HCT116 (cell line): ENCODE measurements at regions not wholly inside any gene's neighbourhood (a gene's known extent, or its start where the extent isn't known, plus 50 kb on each side); places are given as distances from the start of the nearest gene placed in this dataset.

Source experiments
- ATAC-seq: fragments of 200-7000 bp; cut with Tn5 transposase; 2 replicates; pipeline ENCODE4 v1.9.1; 2020; ENCODE audit warnings: mild to moderate bottlenecking, moderate library complexity
- BruUV-seq: library from RNA; stranded (reverse); fragments of 400-500 nt; replicated peaks from 2 replicates; lab custom pipeline; 2021; lab: Mats Ljungman, UMichigan
- CTCF ChIA-PET: fragments of 300-600 bp; sonication (Branson Sonifier 250); formaldehyde crosslinking; loops from one replicate; lab custom pipeline; 2021; ENCODE audit warnings: antibody characterized with exemption; lab: Charles Lee
- POLR2A ChIA-PET: fragments of 300-600, 350-600 bp; sonication (Branson Sonifier 250); formaldehyde crosslinking; loops from one replicate; lab custom pipeline; 2021; ENCODE audit warnings: antibody characterized with exemption; lab: Charles Lee
- RAD21 ChIA-PET, 2 experiments: fragments of 300-600 bp; sonication (Branson Sonifier 250); formaldehyde crosslinking; loops; one replicate each; lab custom pipeline; 2023; ENCODE audit warnings: low total read pairs in 2 of 2; ENCODE audit not compliant: uncharacterized antibody in 2 of 2, unreplicated experiment in 2 of 2, low non-redundant PET in 1 of 2; lab: Charles Lee
- DNase-seq: peaks from one replicate; pipeline ENCODE4 v3.0.0-alpha.2; 2010; ENCODE audit warnings: low read depth, low spot score
- H2AFZ ChIP-seq: fragments of 200-600 bp; shearing (Covaris generic), sonication (generic); 2 replicates; pipeline ENCODE4 v1.6.1; 2017; ENCODE audit warnings: low read depth, mixed run types, mixed read lengths, antibody characterized with exemption, low read length; ENCODE audit not compliant: poor library complexity, severe bottlenecking
- H3K27ac ChIP-seq: 2 replicates; pipeline ENCODE4 v1.5.1; 2012; ENCODE audit warnings: low read depth, low read length
- H3K27me3 ChIP-seq: fragments of 200-600 bp; sonication (generic); 2 replicates; pipeline ENCODE4 v1.6.1; 2016; ENCODE audit warnings: mixed run types, low read length, mixed read lengths; ENCODE audit not compliant: insufficient read depth
- H3K36me3 ChIP-seq, 2 experiments: fragments of 200-500 bp in 1 of 2; fragments of 200-600 bp in 1 of 2; sonication (Bioruptor generic) in 1 of 2; sonication (generic) in 1 of 2; 2 replicates each; pipeline versions ENCODE4 v1.5.1 to v1.6.1; 2014 to 2016; ENCODE audit warnings: low read length in 2 of 2, inconsistent platforms in 1 of 2, mixed read lengths in 1 of 2, mixed run types in 1 of 2; ENCODE audit not compliant: insufficient read depth in 2 of 2, control insufficient read depth in 1 of 2
- H3K4me1 ChIP-seq, 2 experiments: fragments of 200-600 bp in 1 of 2; sonication (generic) in 1 of 2; 2 replicates each; pipeline versions ENCODE4 v1.5.1 to v1.6.1; 2012 to 2017; ENCODE audit warnings: low read length in 2 of 2, inconsistent platforms in 1 of 2, mild to moderate bottlenecking in 1 of 2, mixed read lengths in 1 of 2, mixed run types in 1 of 2, moderate library complexity in 1 of 2; ENCODE audit not compliant: insufficient read depth in 2 of 2, control insufficient read depth in 1 of 2
- H3K4me2 ChIP-seq: fragments of 200-600 bp; sonication (generic); 2 replicates; pipeline ENCODE4 v1.6.1; 2017; ENCODE audit warnings: mixed run types, low read length, mixed read lengths
- H3K4me3 ChIP-seq, 2 experiments: fragments of 200-600 bp in 1 of 2; sonication (generic) in 1 of 2; replicated peaks in 1 of 2; 2 replicates each; pipeline ENCODE4 v1.5.1; 2011 to 2016; ENCODE audit warnings: low read length in 2 of 2, control low read depth in 1 of 2, low read depth in 1 of 2, mild to moderate bottlenecking in 1 of 2, mixed read lengths in 1 of 2, mixed run types in 1 of 2
- H3K79me2 ChIP-seq: fragments of 200-600 bp; sonication (generic); 2 replicates; pipeline ENCODE4 v1.6.1; 2017; ENCODE audit warnings: mild to moderate bottlenecking, mixed run types, low read length, moderate library complexity, mixed read lengths; ENCODE audit not compliant: insufficient read depth
- H3K9ac ChIP-seq: fragments of 200-600 bp; sonication (generic); 2 replicates; pipeline ENCODE4 v1.6.1; 2016; ENCODE audit warnings: low read length, mixed read lengths
- H3K9me2 ChIP-seq: fragments of 200-600 bp; sonication (generic), shearing (Covaris generic); 2 replicates; pipeline ENCODE4 v1.6.1; 2017; ENCODE audit warnings: mixed run types, mild to moderate bottlenecking, moderate library complexity; ENCODE audit not compliant: insufficient read depth
- H3K9me3 ChIP-seq, 2 experiments: fragments of 200-500 bp in 1 of 2; fragments of 200-600 bp in 1 of 2; sonication (Bioruptor generic) in 1 of 2; sonication (generic) in 1 of 2; 2 replicates each; pipeline ENCODE4 v1.6.1; 2014 to 2017; ENCODE audit warnings: low read length in 2 of 2, mixed read lengths in 2 of 2, inconsistent platforms in 1 of 2, low read depth in 1 of 2, mild to moderate bottlenecking in 1 of 2, mixed run types in 1 of 2, moderate library complexity in 1 of 2; ENCODE audit not compliant: control insufficient read depth in 1 of 2, insufficient read depth in 1 of 2
- H4K20me1 ChIP-seq: fragments of 200-600 bp; sonication (generic), shearing (Covaris generic); 2 replicates; pipeline ENCODE4 v1.6.1; 2017; ENCODE audit warnings: mixed run types, mild to moderate bottlenecking, moderate library complexity; ENCODE audit not compliant: insufficient read depth
- CEBPB ChIP-seq: IDR thresholded peaks from 2 replicates; pipeline ENCODE4 v1.6.1; 2012; ENCODE audit warnings: low read depth
- CTCF ChIP-seq, 3 experiments: fragments of 200-600 bp in 1 of 3; sonication (generic) in 1 of 3; IDR thresholded peaks in 2 of 3; conservative IDR thresholded peaks in 1 of 3; 2 replicates each; pipeline ENCODE4 v1.5.1; 2012 to 2017; ENCODE audit warnings: low read depth in 2 of 3, low read length in 2 of 3, antibody characterized with exemption in 1 of 3, borderline replicate concordance in 1 of 3, control low read depth in 1 of 3, mild to moderate bottlenecking in 1 of 3, mixed read lengths in 1 of 3, mixed run types in 1 of 3, moderate library complexity in 1 of 3; ENCODE audit not compliant: insufficient read depth in 1 of 3
- FOSL1 ChIP-seq: IDR thresholded peaks from 2 replicates; pipeline ENCODE4 v1.6.1; 2012; ENCODE audit warnings: low read depth
- MAX ChIP-seq: IDR thresholded peaks from 2 replicates; pipeline ENCODE4 v1.6.1; 2012
- POLR2A ChIP-seq: IDR thresholded peaks from 2 replicates; pipeline ENCODE4 v1.7.0; 2011; ENCODE audit warnings: borderline replicate concordance; ENCODE audit not compliant: insufficient read depth, insufficient read length; ENCODE audit errors: extremely low read depth
- POLR2AphosphoS5 ChIP-seq: IDR thresholded peaks from 2 replicates; pipeline ENCODE4 v1.6.1; 2011; ENCODE audit warnings: mild to moderate bottlenecking, low read depth, low read length, moderate library complexity
- RAD21 ChIP-seq: IDR thresholded peaks from 2 replicates; pipeline ENCODE4 v1.6.1; 2012; ENCODE audit warnings: low read depth, mild to moderate bottlenecking
- SP1 ChIP-seq: IDR thresholded peaks from 2 replicates; pipeline ENCODE4 v1.6.1; 2012; ENCODE audit warnings: low read depth
- intact Hi-C: fragments of 100-400 bp; cut with micrococcal nuclease; formaldehyde crosslinking; loops from 2 replicates; pipeline ENCODE4 v1.10.0; 2022

DNA sequence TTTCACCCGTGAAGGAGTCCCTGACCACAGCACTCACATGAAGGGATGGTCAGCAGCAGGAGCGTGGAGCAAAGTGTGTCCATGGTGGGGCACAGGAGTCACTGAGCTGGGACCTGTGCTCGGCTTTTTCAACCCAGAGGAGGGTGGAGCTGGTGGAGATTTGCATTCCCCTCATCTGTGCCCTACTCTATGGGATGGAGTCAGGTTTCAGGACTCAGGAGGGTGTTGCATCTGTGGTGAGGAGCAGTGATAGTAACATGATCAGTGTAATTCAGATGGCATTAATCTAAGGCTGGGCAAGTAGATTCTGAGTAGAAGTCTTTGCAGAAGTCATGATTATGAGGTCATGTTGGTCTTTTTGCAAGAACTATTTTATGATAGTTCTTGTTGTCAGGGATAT is 511.9 kb downstream of the TMEM121 start:
- ChIA-PET POLR2A (no interaction called here), RAD21 (no interaction called here), CTCF (no interaction called here)
- Histone ChIP-seq H2AFZ (no peak overlapping the region), H3K79me2 (no peaks in the 10 kb centered on the region), H3K27ac (no peak overlapping the region), H3K9me2 (no peaks in the 10 kb centered on the region), H3K27me3 (no peaks in the 10 kb centered on the region), H3K4me3 (no peak overlapping the region), H3K9ac (no peak overlapping the region), H3K36me3 (no peaks in the 10 kb centered on the region), H4K20me1 (no peaks in the 10 kb centered on the region), H3K4me1 (no peaks in the 10 kb centered on the region), H3K4me2 (no peak overlapping the region), H3K9me3 (no peaks in the 10 kb centered on the region)
- intact Hi-C loops: no loop called here
- BruUV-seq: no TSS peak
- DNase-seq (no peak), ATAC-seq (no peak)
- TF ChIP-seq FOSL1 (no peak), POLR2AphosphoS5 (no peak), CTCF (IDR thresholded peaks at IDR 0.05 in 2 of 3, conservative IDR thresholded peaks at IDR 0.05 in 1 of 3; ENCODE audit: borderline replicate concordance in 1 of 3, insufficient read depth in 1 of 3, low read depth in 2 of 3, low read length in 2 of 3) (no peak), MAX (no peak), SP1 (no peak), POLR2A (no peak)

DNA sequence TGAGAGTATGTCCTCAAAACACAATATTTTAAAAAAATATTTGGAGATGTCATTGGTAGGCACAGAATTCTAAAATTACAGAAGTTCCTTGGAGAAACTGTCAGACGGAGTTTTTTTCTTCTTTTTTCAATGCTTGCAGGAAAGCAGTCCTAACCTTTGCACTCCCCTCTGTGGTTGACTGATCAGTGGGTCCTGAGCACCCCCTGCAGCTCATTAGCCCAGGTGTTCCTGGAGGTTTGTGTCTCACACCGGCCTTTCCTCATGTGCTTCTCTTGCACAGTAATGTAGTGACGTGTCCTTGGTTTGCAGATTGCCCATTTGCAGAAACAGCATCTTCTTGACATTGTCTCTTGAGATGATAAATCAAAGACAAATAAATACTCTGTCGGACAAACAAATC is 513.0 kb downstream of the TMEM121 start:
- no peak overlapping the region for H3K9ac ChIP-seq
- H3K27me3 ChIP-seq: no peaks in the 10 kb centered on the region
- H3K36me3 ChIP-seq: no peaks in the 10 kb centered on the region
- TF ChIP-seq RAD21: peak; percentile 51
- TF ChIP-seq CTCF (IDR thresholded peaks at IDR 0.05 in 2 of 3, conservative IDR thresholded peaks at IDR 0.05 in 1 of 3; ENCODE audit: borderline replicate concordance in 1 of 3, insufficient read depth in 1 of 3, low read depth in 2 of 3, low read length in 2 of 3): peak; percentile 47 to 55 (median 55); a peak in 5 of 6 replicates
- no peak for TF ChIP-seq CEBPB
- intact Hi-C loops: no loop called here
- H3K9me2 ChIP-seq: no peaks in the 10 kb centered on the region
- H3K4me2 ChIP-seq: no peak overlapping the region
- H4K20me1 ChIP-seq: no peaks in the 10 kb centered on the region
- POLR2A ChIA-PET: no interaction called here
- H2AFZ ChIP-seq: no peak overlapping the region
- DNase-seq (peak; percentile 7), ATAC-seq (peak; percentile 78)
- no peaks in the 10 kb centered on the region for H3K9me3 ChIP-seq
- no peaks in the 10 kb centered on the region for H3K79me2 ChIP-seq
- H3K4me1 ChIP-seq: no peaks in the 10 kb centered on the region
- no peak overlapping the region for H3K4me3 ChIP-seq
- RAD21 ChIA-PET: no interaction called here
- BruUV-seq: no TSS peak
- no peak overlapping the region for H3K27ac ChIP-seq
- CTCF ChIA-PET: interaction anchor here (0.7 to 1.3 kb wide), 2 partner anchors 65 to 94 kb away, joined by 3 read pairs; no protein-coding TSS in a partner anchor
